K562 (cell line): ENCODE measurements at regions not wholly inside any gene's neighbourhood (a gene's known extent, or its start where the extent isn't known, plus 50 kb on each side); places are given as distances from the start of the nearest gene placed in this dataset.
"Not testable (repeated sequence)": the region's sequence is repeated elsewhere in the genome, so short reads cannot be mapped to it uniquely, and the experiment has no call there.

Experiments
- ATAC-seq: fragments of 200-7000 bp; cut with Tn5 transposase; 3 replicates; pipeline ENCODE4 v1.9.1; 2020; ENCODE audit warnings: moderate library complexity
- BruUV-seq: library from RNA; stranded (reverse); fragments of 400-500 nt; replicated peaks from 2 replicates; lab custom pipeline; 2021; lab: Mats Ljungman, UMichigan
- CTCF ChIA-PET: fragments of 300-600 bp; formaldehyde crosslinking; extraction: SDS; loops from one replicate; lab custom pipeline; 2021; ENCODE audit warnings: low intra/inter-chr PET ratio; lab: Yijun Ruan, JAX
- POLR2A ChIA-PET: fragments of 300-600, 350-650 bp; sonication (Branson Sonifier 250); formaldehyde crosslinking; extraction: SDS; loops from one replicate; lab custom pipeline; 2021; ENCODE audit warnings: antibody characterized with exemption, inconsistent platforms; lab: Yijun Ruan, JAX
- DNase-seq, 4 experiments: peaks; one replicate each; pipeline versions ENCODE4 v3.0.0 to v3.0.0-alpha.2; 2011 to 2018; ENCODE audit warnings: low spot score in 3 of 4, mixed read lengths in 3 of 4; ENCODE audit errors: extremely low read depth in 1 of 4
- FAIRE-seq: peaks from 2 replicates; lab custom pipeline; 2011; peaks lifted over from hg19 to GRCh38; lab: Jason Lieb, UNC
- H2AFZ ChIP-seq: 2 replicates; pipeline ENCODE4 v1.6.0; 2011; ENCODE audit warnings: low read depth, low read length, control low read depth, inconsistent platforms
- H3K27ac ChIP-seq: fragments of 200-600 bp; 3 replicates; pipeline ENCODE4 v1.8.0; 2011; ENCODE audit warnings: low read depth, mild to moderate bottlenecking, control low read depth, inconsistent platforms, low read length, moderate library complexity, mixed read lengths; ENCODE audit errors: extremely low read depth
- H3K27me3 ChIP-seq, 2 experiments: fragments of 300-600 bp in 1 of 2; 2 replicates in 1 of 2; 3 replicates in 1 of 2; pipeline versions ENCODE4 v1.6.0 to v1.8.0; 2011; ENCODE audit warnings: inconsistent platforms in 2 of 2, low read length in 2 of 2, mild to moderate bottlenecking in 1 of 2, mixed read lengths in 1 of 2, moderate library complexity in 1 of 2; ENCODE audit not compliant: control insufficient read depth in 2 of 2, insufficient read depth in 2 of 2
- H3K36me3 ChIP-seq: fragments of 300-600 bp; 3 replicates; pipeline ENCODE4 v1.8.0; 2011; ENCODE audit warnings: mild to moderate bottlenecking, low read length, inconsistent platforms; ENCODE audit not compliant: control insufficient read depth, insufficient read depth
- H3K4me1 ChIP-seq, 2 experiments: fragments of 200-600 bp in 1 of 2; replicated peaks in 1 of 2; 2 replicates in 1 of 2; 3 replicates in 1 of 2; pipeline versions ENCODE4 v1.5.1 to v1.8.0; 2011; ENCODE audit warnings: inconsistent platforms in 2 of 2, low read length in 2 of 2, mild to moderate bottlenecking in 1 of 2, mixed read lengths in 1 of 2, moderate library complexity in 1 of 2; ENCODE audit not compliant: control insufficient read depth in 2 of 2, insufficient read depth in 2 of 2
- H3K4me2 ChIP-seq: 2 replicates; pipeline ENCODE4 v1.6.1; 2011; ENCODE audit warnings: low read length, control low read depth, inconsistent platforms, mixed read lengths; ENCODE audit not compliant: insufficient read depth
- H3K4me3 ChIP-seq: fragments of 200-600 bp; sonication (generic), shearing (Covaris generic); 2 replicates; pipeline ENCODE4 v1.5.1; 2016; ENCODE audit warnings: control low read depth, inconsistent platforms
- H3K79me2 ChIP-seq: fragments of 200-600 bp; 3 replicates; pipeline ENCODE4 v1.8.0; 2011; ENCODE audit warnings: low read length, inconsistent platforms; ENCODE audit not compliant: control insufficient read depth, insufficient read depth
- H3K9ac ChIP-seq, 2 experiments: 2 replicates each; pipeline versions ENCODE4 v1.6.0 to v1.6.1; 2011; ENCODE audit warnings: low read depth in 2 of 2, low read length in 2 of 2, control low read depth in 1 of 2, inconsistent platforms in 1 of 2, mild to moderate bottlenecking in 1 of 2, mixed read lengths in 1 of 2; ENCODE audit not compliant: insufficient read depth in 1 of 2
- H3K9me1 ChIP-seq: one replicate; pipeline ENCODE4 v1.6.0; 2011; ENCODE audit warnings: inconsistent platforms, mild to moderate bottlenecking, low read length, moderate library complexity; ENCODE audit not compliant: control insufficient read depth, insufficient read depth
- H3K9me3 ChIP-seq: replicated peaks from 2 replicates; pipeline ENCODE4 v1.5.1; 2011; ENCODE audit warnings: low read depth, low read length, inconsistent platforms; ENCODE audit not compliant: control insufficient read depth, insufficient read depth
- H4K20me1 ChIP-seq: replicated peaks from 2 replicates; pipeline ENCODE4 v1.6.1; 2011; ENCODE audit warnings: low read length, inconsistent platforms, mixed read lengths; ENCODE audit not compliant: control insufficient read depth, insufficient read depth
- BDP1 ChIP-seq: IDR thresholded peaks from 3 replicates; pipeline ENCODE4 v1.6.1; 2011; ENCODE audit not compliant: insufficient read length, insufficient read depth
- HMG20B ChIP-seq: fragments of 250-450 bp; sonication (Bioruptor Pico); IDR thresholded peaks from 2 replicates; pipeline ENCODE4 v1.5.0; 2021; ENCODE audit warnings: mild to moderate bottlenecking
- HSF4 ChIP-seq: fragments of 250-450 bp; sonication (Bioruptor Pico); IDR thresholded peaks from 2 replicates; pipeline ENCODE4 v2.1.2; 2022; ENCODE audit warnings: mild to moderate bottlenecking, moderate library complexity, borderline replicate concordance
- POU5F1 ChIP-seq: fragments of 150-350 bp; IDR thresholded peaks from 2 replicates; pipeline ENCODE4 v1.6.1; 2014; ENCODE audit warnings: borderline replicate concordance, low read length, low read depth, mild to moderate bottlenecking; ENCODE audit not compliant: partially characterized antibody
- PURB ChIP-seq: sonication (generic); formaldehyde crosslinking; IDR thresholded peaks from 2 replicates; pipeline ENCODE4 v1.9.0; 2021; ENCODE audit warnings: low read depth, mild to moderate bottlenecking, missing genetic modification reagents
- SLC30A9 ChIP-seq: fragments of 250-450 bp; sonication (Bioruptor Pico); IDR thresholded peaks from 2 replicates; pipeline ENCODE4 v1.8.0; 2022; ENCODE audit warnings: mild to moderate bottlenecking, moderate library complexity
- WGBS: fragments of 100-300 bp; shearing (Covaris generic); methylation state at CpG from one replicate; pipeline ENCODE4 v1.1.6; 2016; ENCODE audit warnings: low coverage, mixed read lengths; ENCODE audit not compliant: insufficient coverage; ENCODE audit errors: missing lambda C conversion rate; 5-methylcytosine and 5-hydroxymethylcytosine counted together
- in situ Hi-C: fragments of 300-500 bp; cut with MboI; formaldehyde crosslinking; loops from 4 replicates; pipeline ENCODE4 v1.15.0; 2018; ENCODE audit warnings: inconsistent platforms, mixed read lengths
- intact Hi-C: fragments of 100-400 bp; cut with micrococcal nuclease; formaldehyde crosslinking; loops from 2 replicates; pipeline ENCODE4 v1.14.2; 2022
- TF ChIP-seq, protein P1 (sequence below): fragments of 250-450 bp; sonication (Bioruptor Pico); IDR thresholded peaks from 2 replicates; pipeline ENCODE4 v1.6.1; 2021; ENCODE audit warnings: mild to moderate bottlenecking
- TF ChIP-seq, protein P2 (sequence below): sonication (generic); formaldehyde crosslinking; IDR thresholded peaks from 2 replicates; pipeline ENCODE4 v1.9.0; 2022; ENCODE audit warnings: mild to moderate bottlenecking, missing genetic modification reagents

GRCh38 chr11:80700386-80700785 is 1259.6 kb upstream of the TENM4 start (continued):
- no peak for TF ChIP-seq BDP1
- no peak for TF ChIP-seq POU5F1
- no peak for TF ChIP-seq PURB (CRISPR knock-in tag)
- TF ChIP-seq SLC30A9, result no peak

- WGBS, result 2% methylated on average over 15 of the region's 16 CpGs
- H4K20me1 ChIP-seq, H3K4me1 ChIP-seq, H3K9me3 ChIP-seq, H3K79me2 ChIP-seq, H3K36me3 ChIP-seq, H2AFZ ChIP-seq, H3K27me3 ChIP-seq, H3K4me2 ChIP-seq, DNase-seq, ATAC-seq, POLR2A ChIA-PET, BruUV-seq, H3K27ac ChIP-seq, FAIRE-seq, intact Hi-C loops, H3K9ac ChIP-seq, H3K9me1 ChIP-seq, in situ Hi-C loops, CTCF ChIA-PET, H3K4me3 ChIP-seq: not testable (repeated sequence)
Observed at GRCh38 chr11:80699406-80700177, 1258.8 kb upstream of the TENM4 start.

DNA sequence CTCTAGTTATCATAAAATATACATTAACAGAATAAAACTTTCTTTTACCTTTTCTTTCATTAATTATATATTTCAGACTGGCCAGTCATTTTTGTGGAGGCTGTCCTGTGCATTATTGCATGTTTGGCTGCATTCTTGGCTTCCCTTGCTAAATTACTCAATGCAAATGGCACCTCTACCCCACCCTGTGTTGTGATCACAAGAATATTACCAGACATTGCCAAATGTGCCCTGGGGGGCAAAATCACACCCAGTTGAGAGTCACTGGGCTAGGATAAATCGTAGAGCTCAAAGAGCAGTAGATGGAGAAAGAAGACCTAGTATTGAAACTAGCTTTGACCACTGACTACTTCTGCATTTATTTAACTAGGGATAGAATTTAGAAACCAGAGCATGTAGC is 1257.8 kb upstream of the TENM4 start:
- Histone ChIP-seq H3K4me1 (no peaks in the 10 kb centered on the region), H4K20me1 (no peaks in the 10 kb centered on the region), H3K36me3 (no peaks in the 10 kb centered on the region), H3K27me3 (no peaks in the 10 kb centered on the region), H2AFZ (no peak overlapping the region), H3K4me3 (no peak overlapping the region), H3K79me2 (no peaks in the 10 kb centered on the region), H3K27ac (no peak overlapping the region), H3K9ac (no peak overlapping the region), H3K9me1 (no peaks in the 10 kb centered on the region), H3K4me2 (no peak overlapping the region), H3K9me3 (no peaks in the 10 kb centered on the region)
- TF ChIP-seq HMG20B (no peak), SLC30A9 (no peak), HSF4 (CRISPR knock-in tag) (no peak)
- TF ChIP-seq, protein P1, sequence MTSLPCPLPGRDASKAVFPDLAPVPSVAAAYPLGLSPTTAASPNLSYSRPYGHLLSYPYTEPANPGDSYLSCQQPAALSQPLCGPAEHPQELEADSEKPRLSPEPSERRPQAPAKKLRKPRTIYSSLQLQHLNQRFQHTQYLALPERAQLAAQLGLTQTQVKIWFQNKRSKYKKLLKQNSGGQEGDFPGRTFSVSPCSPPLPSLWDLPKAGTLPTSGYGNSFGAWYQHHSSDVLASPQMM (CRISPR knock-in tag), result no peak
- TF ChIP-seq, protein P2, sequence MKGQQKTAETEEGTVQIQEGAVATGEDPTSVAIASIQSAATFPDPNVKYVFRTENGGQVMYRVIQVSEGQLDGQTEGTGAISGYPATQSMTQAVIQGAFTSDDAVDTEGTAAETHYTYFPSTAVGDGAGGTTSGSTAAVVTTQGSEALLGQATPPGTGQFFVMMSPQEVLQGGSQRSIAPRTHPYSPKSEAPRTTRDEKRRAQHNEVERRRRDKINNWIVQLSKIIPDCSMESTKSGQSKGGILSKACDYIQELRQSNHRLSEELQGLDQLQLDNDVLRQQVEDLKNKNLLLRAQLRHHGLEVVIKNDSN (CRISPR knock-in tag), result no peak
- DNase-seq (no peak), ATAC-seq (no peak), FAIRE-seq (no peak)
- CTCF ChIA-PET, result no interaction called here
- in situ Hi-C loops, result no loop called here
- POLR2A ChIA-PET, result no interaction called here
- no TSS peak for BruUV-seq
- intact Hi-C loops, result no loop called here
- 0% methylated on average over 1 of the region's 1 CpG for WGBS
